ENCODE measurements at regions not wholly inside any gene's neighbourhood (a gene's known extent, or its start where the extent isn't known, plus 50 kb on each side); places are given as distances from the start of the nearest gene placed in this dataset.

- Histone ChIP-seq H3K4me1 (no peaks in the 10 kb centered on the region), H3K4me3 (no peak overlapping the region), H3K27me3 (replicated peaks in 1 of 7) (peaks cover 0 to 41% (median 0%) of the 10 kb centered on the region in 7 donors), H3K27ac (no peak overlapping the region), H3K36me3 (no peaks in the 10 kb centered on the region), H3K9me3 (no peaks in the 10 kb centered on the region)
- TF ChIP-seq POLR2A (IDR thresholded peaks at IDR 0.05) (no peak), POLR2AphosphoS5 (IDR thresholded peaks at IDR 0.05) (no peak)
- TF ChIP-seq, protein P1, sequence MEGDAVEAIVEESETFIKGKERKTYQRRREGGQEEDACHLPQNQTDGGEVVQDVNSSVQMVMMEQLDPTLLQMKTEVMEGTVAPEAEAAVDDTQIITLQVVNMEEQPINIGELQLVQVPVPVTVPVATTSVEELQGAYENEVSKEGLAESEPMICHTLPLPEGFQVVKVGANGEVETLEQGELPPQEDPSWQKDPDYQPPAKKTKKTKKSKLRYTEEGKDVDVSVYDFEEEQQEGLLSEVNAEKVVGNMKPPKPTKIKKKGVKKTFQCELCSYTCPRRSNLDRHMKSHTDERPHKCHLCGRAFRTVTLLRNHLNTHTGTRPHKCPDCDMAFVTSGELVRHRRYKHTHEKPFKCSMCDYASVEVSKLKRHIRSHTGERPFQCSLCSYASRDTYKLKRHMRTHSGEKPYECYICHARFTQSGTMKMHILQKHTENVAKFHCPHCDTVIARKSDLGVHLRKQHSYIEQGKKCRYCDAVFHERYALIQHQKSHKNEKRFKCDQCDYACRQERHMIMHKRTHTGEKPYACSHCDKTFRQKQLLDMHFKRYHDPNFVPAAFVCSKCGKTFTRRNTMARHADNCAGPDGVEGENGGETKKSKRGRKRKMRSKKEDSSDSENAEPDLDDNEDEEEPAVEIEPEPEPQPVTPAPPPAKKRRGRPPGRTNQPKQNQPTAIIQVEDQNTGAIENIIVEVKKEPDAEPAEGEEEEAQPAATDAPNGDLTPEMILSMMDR (IDR thresholded peaks at IDR 0.05 in 8 of 11, conservative IDR thresholded peaks at IDR 0.05 in 3 of 11), result no peak
- DNase-seq, result no peak
- intact Hi-C loops (cut with DNase I; ENCODE audit: low total_unique reads), result no loop called here
- WGBS, 5 donors, result 78 to 86% (median 81%) methylated on average over 7 of the region's 7 CpGs
Measured at GRCh38 chr10:2943932-2944614, 123.3 kb upstream of the PFKP start.

- TF ChIP-seq POLR2A (IDR thresholded peaks at IDR 0.05), result no peak
- TF ChIP-seq, protein P1 (IDR thresholded peaks at IDR 0.05 in 8 of 11, conservative IDR thresholded peaks at IDR 0.05 in 3 of 11), result no peak
- TF ChIP-seq POLR2AphosphoS5 (IDR thresholded peaks at IDR 0.05), result no peak
- Histone ChIP-seq H3K27ac (no peak overlapping the region), H3K36me3 (no peaks in the 10 kb centered on the region), H3K27me3 (replicated peaks in 1 of 7) (peaks cover 0 to 51% (median 0%) of the 10 kb centered on the region in 7 donors), H3K4me3 (no peak overlapping the region), H3K9me3 (no peaks in the 10 kb centered on the region), H3K4me1 (no peaks in the 10 kb centered on the region)
- intact Hi-C loops (cut with DNase I; ENCODE audit: low total_unique reads), result no loop called here
- 48 to 76% (median 57%) methylated on average over 3 of the region's 3 CpGs for WGBS, 5 donors
- no peak for DNase-seq
Measured at GRCh38 chr10:2942938-2943337, 124.4 kb upstream of the PFKP start.

- Histone ChIP-seq H3K4me1 (no peaks in the 10 kb centered on the region), H3K27ac (no peak overlapping the region), H3K36me3 (no peaks in the 10 kb centered on the region), H3K4me3 (no peak overlapping the region), H3K9me3 (no peaks in the 10 kb centered on the region), H3K27me3 (replicated peaks in 1 of 7) (peaks cover 0 to 70% (median 3%) of the 10 kb centered on the region in 7 donors)
- whole genome bisulfite sequencing, 5 donors, result 73 to 87% (median 79%) methylated on average over 3 of the region's 3 CpGs
- intact Hi-C loops (cut with DNase I; ENCODE audit: low total_unique reads), result no loop called here
- DNase-seq, result no peak
- TF ChIP-seq POLR2A (IDR thresholded peaks at IDR 0.05) (no peak), POLR2AphosphoS5 (IDR thresholded peaks at IDR 0.05) (no peak)
- TF ChIP-seq, protein P1 (IDR thresholded peaks at IDR 0.05 in 8 of 11, conservative IDR thresholded peaks at IDR 0.05 in 3 of 11), result no peak
Measured at GRCh38 chr10:2938869-2939268, 128.5 kb upstream of the PFKP start.

- intact Hi-C loops (cut with DNase I; ENCODE audit: low total_unique reads), result no loop called here
- Histone ChIP-seq H3K4me3 (no peak overlapping the region), H3K4me1 (no peaks in the 10 kb centered on the region), H3K36me3 (no peaks in the 10 kb centered on the region), H3K27me3 (replicated peaks in 1 of 7) (peaks cover 0 to 61% (median 3%) of the 10 kb centered on the region in 7 donors), H3K27ac (no peak overlapping the region), H3K9me3 (no peaks in the 10 kb centered on the region)
- 43 to 51% (median 47%) methylated on average over 6 of the region's 6 CpGs for WGBS, 5 donors
- no peak for TF ChIP-seq POLR2AphosphoS5 (IDR thresholded peaks at IDR 0.05)
- TF ChIP-seq, protein P1 (IDR thresholded peaks at IDR 0.05 in 8 of 11, conservative IDR thresholded peaks at IDR 0.05 in 3 of 11), result no peak
- no peak for TF ChIP-seq POLR2A (IDR thresholded peaks at IDR 0.05)
- no peak for DNase-seq
Measured at GRCh38 chr10:2936816-2937215, 130.5 kb upstream of the PFKP start.

Data from spleen (tissue), 11 donors.